HG03175 (cell line): ENCODE measurements at regions not wholly inside any gene's neighbourhood (a gene's known extent, or its start where the extent isn't known, plus 50 kb on each side); places are given as distances from the start of the nearest gene placed in this dataset.

ENCODE experiments used
- ATAC-seq: cut with Tn5 transposase; IDR thresholded peaks from one replicate; pipeline ENCODE4 v1.9.1; 2021; ENCODE audit warnings: mild to moderate bottlenecking, moderate library complexity; ENCODE audit not compliant: unreplicated experiment

DNA sequence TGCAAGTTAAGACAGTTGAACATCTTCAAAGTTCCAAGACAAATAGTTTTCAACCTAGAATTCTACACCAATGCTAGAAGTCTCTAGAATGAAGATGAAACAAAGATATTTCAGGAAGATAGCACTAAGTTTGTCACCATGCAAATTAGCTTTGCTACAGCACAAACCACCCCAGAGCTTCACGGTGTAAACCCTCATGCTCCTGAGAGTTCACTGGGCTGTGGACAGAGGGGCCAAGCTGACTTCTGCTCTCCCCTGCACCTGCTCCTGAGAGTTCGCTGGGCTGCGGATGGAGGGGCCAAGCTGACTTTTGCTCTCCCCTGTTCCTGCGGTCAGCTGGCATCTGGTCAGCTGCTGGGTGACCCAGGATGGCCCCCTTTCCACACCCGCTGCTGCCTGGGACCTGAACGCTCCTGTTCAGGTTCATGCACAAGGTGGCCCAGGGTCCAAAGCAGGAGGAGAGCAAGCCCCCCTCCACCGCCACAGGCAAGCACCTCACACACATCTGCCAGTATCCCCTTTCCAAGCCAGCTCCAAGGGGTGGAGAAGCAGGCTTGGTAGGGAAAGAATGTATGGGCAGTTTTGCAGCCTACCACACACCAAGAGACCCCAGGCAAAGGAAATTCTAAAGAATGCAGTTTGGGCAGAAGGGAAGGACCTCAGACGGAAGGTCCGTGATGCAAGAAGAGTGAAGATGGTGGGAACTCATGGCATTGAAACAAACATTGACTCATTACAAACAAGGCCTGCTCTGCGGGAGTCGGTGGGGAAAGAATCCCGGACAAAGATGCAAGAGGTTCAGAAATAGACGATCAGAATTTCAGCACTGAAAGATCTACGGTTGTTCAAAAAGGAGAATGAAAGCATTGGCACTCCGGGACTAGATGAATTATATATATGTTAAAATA lies 137.8 kb upstream of the PPP2R2D start:
- no peak for ATAC-seq

- no peak for ATAC-seq
Observed at GRCh38 chr10:131764929-131765328, 135.9 kb upstream of the PPP2R2D start.

DNA sequence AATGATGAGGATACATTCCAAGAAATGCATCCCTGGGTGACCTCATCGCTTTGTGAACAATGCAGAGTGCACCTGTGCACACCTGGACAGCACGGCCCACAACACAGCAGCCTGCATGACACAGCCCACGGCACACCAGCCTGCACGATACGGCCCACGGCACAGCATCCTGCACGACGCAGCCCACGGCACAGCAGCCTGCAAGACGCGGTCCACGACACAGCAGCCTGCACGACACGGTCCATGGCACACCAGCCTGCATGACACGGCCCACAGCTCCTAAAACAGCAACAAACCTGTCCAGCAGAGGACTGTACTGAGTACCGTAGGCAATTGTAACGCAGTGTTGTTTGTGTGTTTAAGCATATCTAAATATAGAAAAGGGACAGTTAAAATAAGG lies 134.7 kb upstream of the PPP2R2D start:
- ATAC-seq: no peak

GRCh38 chr10:131767716-131768115 lies 133.1 kb upstream of the PPP2R2D start:
- ATAC-seq: no peak

GRCh38 chr10:131769571-131770410 lies 131.0 kb upstream of the PPP2R2D start:
- no peak for ATAC-seq

GRCh38 chr10:131770946-131771633 lies 129.7 kb upstream of the PPP2R2D start:
- ATAC-seq: no peak

- ATAC-seq: no peak
Observed at GRCh38 chr10:131771634-131772358, 129.0 kb upstream of the PPP2R2D start.

- no peak for ATAC-seq
Observed at GRCh38 chr10:131772441-131772840, 128.4 kb upstream of the PPP2R2D start.

GRCh38 chr10:131773370-131774343 lies 127.2 kb upstream of the PPP2R2D start:
- ATAC-seq: no peak

- ATAC-seq: no peak
Observed at GRCh38 chr10:131774681-131775085, 126.1 kb upstream of the PPP2R2D start.

DNA sequence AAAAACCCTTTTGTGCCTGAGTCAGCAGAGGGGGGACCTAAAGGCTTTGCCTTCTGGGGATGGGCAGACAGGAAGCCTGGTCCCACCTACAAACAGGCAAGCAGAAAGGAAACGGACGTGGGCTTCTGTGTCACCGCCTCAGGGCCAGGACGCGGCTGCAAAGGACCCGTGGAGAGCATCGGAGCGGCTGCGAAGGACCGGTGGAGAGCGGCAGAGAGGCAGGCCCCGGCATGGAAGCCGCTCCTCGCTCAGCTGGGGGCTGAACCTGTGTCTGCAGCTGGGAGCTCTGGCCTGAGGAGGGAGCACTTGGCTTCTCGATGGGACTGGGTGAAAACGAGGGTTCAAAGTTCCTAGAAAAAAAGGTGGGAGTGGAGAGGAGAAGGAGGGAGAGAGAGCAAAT lies 125.4 kb upstream of the PPP2R2D start:
- ATAC-seq: no peak

DNA sequence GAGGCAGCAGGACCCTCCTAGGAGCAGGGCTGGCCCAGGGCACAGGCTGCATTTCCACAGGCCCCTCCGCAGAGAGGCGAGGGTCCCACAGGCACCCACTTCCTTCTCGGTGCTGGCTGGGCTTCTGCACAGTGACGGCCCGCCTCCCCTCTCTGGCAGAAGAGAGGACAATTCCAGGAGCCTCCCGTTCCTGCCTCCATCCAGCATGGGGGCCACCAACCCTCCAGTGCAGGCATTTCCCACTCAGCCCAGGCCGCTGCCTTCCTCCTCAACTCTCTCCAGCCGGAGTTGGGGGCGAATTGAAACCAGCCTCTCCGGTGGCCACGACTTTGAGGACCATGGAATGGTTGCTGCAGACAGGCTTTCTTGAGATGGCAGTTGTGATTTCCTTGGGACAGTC lies 125.0 kb upstream of the PPP2R2D start:
- ATAC-seq: no peak

- ATAC-seq: no peak
Observed at GRCh38 chr10:131776496-131776895, 124.3 kb upstream of the PPP2R2D start.

DNA sequence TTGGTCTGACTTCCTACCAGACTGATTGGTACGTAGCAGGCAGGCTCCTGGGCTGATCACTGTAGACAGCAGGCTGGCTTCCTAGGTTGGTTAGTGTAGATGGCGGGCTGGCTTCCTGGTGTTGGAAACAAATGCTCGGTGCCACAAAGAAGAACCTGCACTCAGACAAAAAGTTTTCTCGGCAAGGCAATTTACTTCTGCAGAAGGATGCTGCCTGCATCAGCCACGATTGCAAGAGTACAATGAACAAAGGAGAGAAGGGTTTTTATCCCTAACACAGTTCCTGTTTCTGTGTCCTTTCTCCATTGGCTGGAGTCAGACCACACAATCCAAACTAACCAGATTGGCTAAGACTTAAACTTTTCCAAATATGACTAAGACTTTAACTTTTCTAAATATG lies 123.6 kb upstream of the PPP2R2D start:
- no peak for ATAC-seq

DNA sequence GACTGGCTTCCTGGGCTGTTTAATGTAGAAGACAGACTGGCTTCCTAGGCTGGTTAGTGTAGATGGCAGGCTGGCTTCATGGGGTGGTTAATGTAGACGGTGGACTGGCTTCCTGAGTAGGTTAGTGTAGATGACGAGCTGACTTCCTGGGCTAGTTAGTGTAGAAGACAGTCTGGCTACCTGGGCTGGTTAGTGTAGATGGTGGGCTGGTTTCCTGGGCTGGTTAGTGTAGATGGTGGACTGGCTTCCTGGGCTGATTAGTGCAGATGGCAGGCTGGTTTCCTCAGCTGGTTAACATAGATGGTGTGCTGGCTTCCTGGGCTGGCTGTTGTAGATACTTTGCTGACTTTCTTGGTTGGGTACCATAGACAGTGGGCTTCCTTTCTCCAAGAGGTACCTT lies 122.9 kb upstream of the PPP2R2D start:
- ATAC-seq: no peak

DNA sequence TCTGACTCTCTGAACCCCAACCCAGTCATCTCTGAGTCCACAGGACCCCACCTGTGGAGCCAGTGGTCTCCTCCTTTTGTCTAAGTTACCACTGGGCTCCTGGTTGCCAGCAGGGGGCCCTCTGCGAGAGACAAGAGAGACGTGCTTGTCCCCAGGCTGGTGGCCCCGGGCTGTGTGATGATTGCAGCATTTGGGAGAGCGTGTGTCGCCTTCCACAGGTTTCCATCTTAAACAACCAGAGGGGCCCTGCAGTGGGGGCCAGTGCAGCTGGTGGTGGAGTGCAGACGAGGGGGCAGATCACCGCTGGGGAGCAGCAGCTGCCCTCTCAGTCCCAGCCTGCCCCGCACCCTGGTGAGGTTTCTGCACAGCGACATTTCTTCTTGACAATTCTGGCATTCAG lies 122.4 kb upstream of the PPP2R2D start:
- ATAC-seq: no peak

GRCh38 chr10:131778842-131779241 lies 122.0 kb upstream of the PPP2R2D start:
- ATAC-seq: no peak

DNA sequence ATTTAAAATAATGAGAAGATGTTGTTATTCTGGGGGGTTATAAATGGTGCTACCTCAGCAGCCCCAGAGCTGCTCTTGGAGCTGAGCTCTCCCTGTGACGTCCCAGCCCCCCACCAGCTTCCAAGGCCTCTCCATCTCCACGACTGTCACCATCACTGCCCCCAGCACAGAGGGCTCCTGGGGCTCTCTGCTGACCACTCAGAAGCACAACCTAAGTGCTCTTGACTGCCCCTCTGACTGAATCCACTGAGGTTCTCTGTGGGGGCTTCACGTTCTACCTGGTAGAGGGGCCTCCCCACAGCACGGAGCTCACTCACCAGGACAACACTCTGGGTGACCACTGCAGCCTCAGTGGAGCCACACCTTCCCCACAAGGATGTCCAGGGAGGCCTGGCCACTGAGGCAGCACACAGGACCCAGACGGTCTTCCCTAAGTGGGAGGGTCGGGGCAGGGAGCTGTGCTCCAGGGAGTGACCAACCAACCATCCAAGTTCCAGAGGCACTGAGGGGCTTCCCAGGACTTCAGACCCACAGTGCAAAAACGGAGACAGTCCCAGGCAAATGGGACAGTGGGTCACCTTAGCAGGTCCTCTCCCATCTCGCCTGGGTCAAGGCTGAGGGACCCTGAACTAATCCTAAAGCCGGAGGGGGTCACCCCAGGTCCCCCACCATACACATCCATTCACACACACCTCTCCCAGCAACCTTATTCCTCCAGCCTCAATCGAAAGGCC lies 121.0 kb upstream of the PPP2R2D start:
- ATAC-seq: no peak

DNA sequence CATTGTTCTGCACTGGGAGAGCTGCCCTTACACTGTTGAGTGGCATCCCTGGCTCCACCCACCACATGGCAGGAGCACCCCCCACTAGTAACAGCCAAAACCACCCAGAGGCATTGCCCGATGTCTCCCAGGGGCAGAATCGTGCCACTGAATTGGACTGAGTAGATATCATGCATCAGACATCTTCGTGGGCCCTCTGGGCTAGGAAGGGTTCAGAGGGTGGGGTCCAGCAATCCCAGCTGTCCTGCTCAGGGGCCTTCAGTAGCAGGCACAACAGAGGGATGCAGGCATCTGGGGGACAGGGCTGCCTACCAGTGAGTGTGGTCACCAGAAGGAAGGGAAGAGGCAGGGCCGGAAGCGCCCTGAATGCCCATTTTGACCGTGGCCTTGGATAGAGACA lies 119.7 kb upstream of the PPP2R2D start:
- no peak for ATAC-seq
